DOHH2 (cell line): ENCODE measurements at regions not wholly inside any gene's neighbourhood (a gene's known extent, or its start where the extent isn't known, plus 50 kb on each side); places are given as distances from the start of the nearest gene placed in this dataset.

Source experiments
- H3F3A ChIP-seq: fragments of 200-600 bp; sonication (generic), shearing (Covaris generic); 2 replicates; pipeline ENCODE4 v1.6.0; 2016; ENCODE audit warnings: antibody characterized with exemption, mild to moderate bottlenecking; ENCODE audit not compliant: control insufficient read depth, insufficient read depth
- H3K27ac ChIP-seq: fragments of 200-600 bp; sonication (generic); 2 replicates; pipeline ENCODE4 v1.5.1; 2014; ENCODE audit warnings: low read depth, mild to moderate bottlenecking, low read length, moderate library complexity
- H3K27me3 ChIP-seq: fragments of 200-600 bp; sonication (generic); 2 replicates; pipeline ENCODE4 v1.6.1; 2014; ENCODE audit warnings: mild to moderate bottlenecking, low read length, mixed read lengths; ENCODE audit not compliant: control insufficient read depth
- H3K36me3 ChIP-seq: fragments of 200-600 bp; sonication (generic); 2 replicates; pipeline ENCODE4 v1.6.1; 2014; ENCODE audit warnings: mild to moderate bottlenecking, low read length, moderate library complexity, mixed read lengths; ENCODE audit not compliant: control insufficient read depth
- H3K4me1 ChIP-seq: fragments of 200-600 bp; sonication (generic); 2 replicates; pipeline ENCODE4 v1.6.1; 2014; ENCODE audit warnings: mild to moderate bottlenecking, low read length, mixed read lengths; ENCODE audit not compliant: control insufficient read depth
- H3K4me2 ChIP-seq: fragments of 200-600 bp; sonication (generic); 2 replicates; pipeline ENCODE4 v1.6.0; 2014; ENCODE audit warnings: mild to moderate bottlenecking, low read length, moderate library complexity
- H3K4me3 ChIP-seq: fragments of 200-600 bp; sonication (generic); 2 replicates; pipeline ENCODE4 v1.5.1; 2014; ENCODE audit warnings: mild to moderate bottlenecking, low read length, mixed read lengths
- H3K79me2 ChIP-seq: fragments of 200-600 bp; sonication (generic); 2 replicates; pipeline ENCODE4 v1.6.1; 2014; ENCODE audit warnings: mild to moderate bottlenecking, low read length, mixed read lengths; ENCODE audit not compliant: control insufficient read depth
- H3K9me2 ChIP-seq: fragments of 200-600 bp; sonication (generic); replicated peaks from 2 replicates; pipeline ENCODE4 v1.6.1; 2014; ENCODE audit warnings: mild to moderate bottlenecking, low read length, mixed read lengths; ENCODE audit not compliant: control insufficient read depth
- H3K9me3 ChIP-seq: fragments of 200-600 bp; sonication (generic); 2 replicates; pipeline ENCODE4 v1.6.1; 2014; ENCODE audit warnings: antibody characterized with exemption, low read length, mixed read lengths; ENCODE audit not compliant: control insufficient read depth, insufficient read depth
- H4K20me1 ChIP-seq: fragments of 200-600 bp; sonication (generic); 2 replicates; pipeline ENCODE4 v1.6.0; 2014; ENCODE audit warnings: low read depth, mild to moderate bottlenecking, antibody characterized with exemption, low read length, moderate library complexity; ENCODE audit not compliant: control insufficient read depth, insufficient read depth
- EZH2phosphoT487 ChIP-seq: fragments of 200-600 bp; sonication (generic); IDR thresholded peaks from 2 replicates; pipeline ENCODE4 v1.6.1; 2017; ENCODE audit warnings: borderline replicate concordance, mild to moderate bottlenecking, antibody characterized with exemption, low read length, moderate library complexity, mixed read lengths
- TF ChIP-seq, protein P1 (sequence below): fragments of 200-600 bp; sonication (generic); IDR thresholded peaks from one replicate; pipeline ENCODE4 v1.5.1; 2014; ENCODE audit warnings: antibody characterized with exemption, mild to moderate bottlenecking, low read depth, low read length; ENCODE audit not compliant: poor library complexity, severe bottlenecking

DNA sequence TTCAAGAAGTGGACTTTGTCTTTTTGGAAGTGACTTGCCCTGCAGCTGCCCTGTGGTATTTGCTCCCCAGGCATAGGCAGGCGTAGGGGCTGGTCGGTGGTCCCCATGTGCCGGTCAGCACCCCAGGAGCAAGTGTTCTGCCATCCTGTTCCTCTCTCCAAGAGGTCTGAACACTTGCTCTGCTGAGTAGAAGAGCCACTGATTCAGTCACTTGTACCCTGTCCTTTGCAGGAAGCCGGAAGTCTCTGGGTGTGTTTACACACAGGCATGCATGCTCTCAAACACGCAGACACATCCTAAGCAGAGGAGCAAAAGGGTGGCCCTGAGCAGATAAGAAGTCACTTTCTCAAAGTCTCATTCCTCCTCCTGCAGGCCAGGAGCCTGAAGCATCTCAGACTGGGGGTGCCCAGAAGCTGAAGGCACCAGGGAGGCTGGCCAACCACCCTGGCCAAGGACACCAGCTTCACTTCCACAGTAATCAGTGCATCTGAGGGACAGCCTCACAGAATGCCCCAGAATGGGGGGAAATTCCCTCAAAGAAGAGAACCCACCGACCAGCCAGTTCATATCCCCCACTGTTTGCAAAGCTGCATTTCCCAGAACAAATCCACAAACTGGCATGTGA, 88.7 kb upstream of the POMGNT2 start:
- Histone ChIP-seq H3K4me3 (no peak overlapping the region), H3K9me3 (no peaks in the 10 kb centered on the region), H3K4me1 (no peaks in the 10 kb centered on the region), H4K20me1 (no peaks in the 10 kb centered on the region), H3K4me2 (no peak overlapping the region), H3K27me3 (peaks cover 3% of the 10 kb centered on the region; the same call in 1 of the 2 replicates), H3K9me2 (no peaks in the 10 kb centered on the region), H3K79me2 (no peaks in the 10 kb centered on the region), H3K36me3 (no peaks in the 10 kb centered on the region), H3K27ac (no peak overlapping the region), H3F3A (no peaks in the 10 kb centered on the region)
- TF ChIP-seq, protein P1, sequence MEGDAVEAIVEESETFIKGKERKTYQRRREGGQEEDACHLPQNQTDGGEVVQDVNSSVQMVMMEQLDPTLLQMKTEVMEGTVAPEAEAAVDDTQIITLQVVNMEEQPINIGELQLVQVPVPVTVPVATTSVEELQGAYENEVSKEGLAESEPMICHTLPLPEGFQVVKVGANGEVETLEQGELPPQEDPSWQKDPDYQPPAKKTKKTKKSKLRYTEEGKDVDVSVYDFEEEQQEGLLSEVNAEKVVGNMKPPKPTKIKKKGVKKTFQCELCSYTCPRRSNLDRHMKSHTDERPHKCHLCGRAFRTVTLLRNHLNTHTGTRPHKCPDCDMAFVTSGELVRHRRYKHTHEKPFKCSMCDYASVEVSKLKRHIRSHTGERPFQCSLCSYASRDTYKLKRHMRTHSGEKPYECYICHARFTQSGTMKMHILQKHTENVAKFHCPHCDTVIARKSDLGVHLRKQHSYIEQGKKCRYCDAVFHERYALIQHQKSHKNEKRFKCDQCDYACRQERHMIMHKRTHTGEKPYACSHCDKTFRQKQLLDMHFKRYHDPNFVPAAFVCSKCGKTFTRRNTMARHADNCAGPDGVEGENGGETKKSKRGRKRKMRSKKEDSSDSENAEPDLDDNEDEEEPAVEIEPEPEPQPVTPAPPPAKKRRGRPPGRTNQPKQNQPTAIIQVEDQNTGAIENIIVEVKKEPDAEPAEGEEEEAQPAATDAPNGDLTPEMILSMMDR = no peak
- TF ChIP-seq EZH2phosphoT487 = no peak

DNA sequence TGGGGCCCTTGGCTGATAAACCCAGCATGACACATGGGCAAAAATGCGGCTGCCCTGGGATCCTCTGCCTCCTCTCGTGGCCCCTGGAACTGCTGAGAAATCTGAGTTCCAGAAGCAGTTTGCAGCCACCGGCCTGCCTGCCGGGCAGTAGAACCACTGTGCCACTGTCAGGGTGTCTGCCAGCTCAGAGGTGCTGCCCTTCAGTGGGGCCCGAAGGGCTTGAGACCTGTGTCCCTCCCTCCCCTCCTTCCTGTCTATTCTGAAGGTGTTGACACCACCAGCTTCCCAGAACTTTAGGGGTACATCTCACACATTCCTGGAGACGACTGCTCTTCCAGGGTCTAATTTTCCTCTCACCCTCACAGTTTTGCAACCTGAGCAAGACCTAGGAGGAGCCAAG, 88.2 kb upstream of the POMGNT2 start:
- H3K9me2 ChIP-seq = no peaks in the 10 kb centered on the region
- H3F3A ChIP-seq = no peaks in the 10 kb centered on the region
- no peak overlapping the region for H3K4me2 ChIP-seq

DNA sequence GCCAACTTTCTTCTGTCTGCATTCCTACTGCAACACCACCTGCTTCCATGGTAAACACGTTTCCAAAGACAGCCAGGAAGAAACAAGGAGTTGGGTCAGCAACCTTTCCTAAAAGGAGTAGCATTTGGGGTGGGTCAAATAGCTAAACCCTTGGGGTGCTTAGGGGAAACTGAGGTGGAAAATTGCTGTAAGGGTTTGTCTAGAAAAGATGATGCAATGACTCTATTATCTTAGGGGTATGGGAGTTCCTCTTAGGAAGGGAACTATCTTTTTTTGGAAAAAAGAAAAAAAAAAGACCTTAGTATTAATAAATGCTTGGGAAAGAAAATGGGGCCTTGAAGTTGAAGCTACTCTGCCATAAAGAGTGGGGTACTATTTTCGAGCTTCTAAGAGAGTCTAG, 86.1 kb upstream of the POMGNT2 start:
- Histone ChIP-seq H3K4me3 (no peak overlapping the region), H3K27ac (no peak overlapping the region), H3K9me2 (no peaks in the 10 kb centered on the region), H3K4me1 (no peaks in the 10 kb centered on the region), H3K79me2 (no peaks in the 10 kb centered on the region), H3K9me3 (no peaks in the 10 kb centered on the region; the same call in 1 of the 2 replicates), H3K36me3 (no peaks in the 10 kb centered on the region), H3K27me3 (peaks cover 4% of the 10 kb centered on the region; the same call in 1 of the 2 replicates), H4K20me1 (no peaks in the 10 kb centered on the region), H3F3A (no peaks in the 10 kb centered on the region), H3K4me2 (no peak overlapping the region)
- no peak for TF ChIP-seq EZH2phosphoT487
- TF ChIP-seq, protein P1 = no peak

More for the DNA sequence above, 88.2 kb upstream of the POMGNT2 start:
- Histone ChIP-seq H3K27ac (no peak overlapping the region), H3K36me3 (no peaks in the 10 kb centered on the region), H3K27me3 (peaks cover 1% of the 10 kb centered on the region; the same call in 1 of the 2 replicates), H3K4me3 (no peak overlapping the region), H3K9me3 (no peaks in the 10 kb centered on the region; the same call in 1 of the 2 replicates), H4K20me1 (no peaks in the 10 kb centered on the region), H3K4me1 (no peaks in the 10 kb centered on the region), H3K79me2 (no peaks in the 10 kb centered on the region)
- TF ChIP-seq, protein P1 = no peak
- TF ChIP-seq EZH2phosphoT487 = no peak
